ENCODE measurements at regions not wholly inside any gene's neighbourhood (a gene's known extent, or its start where the extent isn't known, plus 50 kb on each side); places are given as distances from the start of the nearest gene placed in this dataset.

- no peak for DNase-seq (ENCODE audit: low read depth, low spot score)
Measured at GRCh38 chr4:144302704-144303536, 162.4 kb upstream of the GYPA start.

GRCh38 chr4:144304025-144304424, 163.5 kb upstream of the GYPA start:
- DNase-seq (ENCODE audit: low read depth, low spot score) = no peak

DNA sequence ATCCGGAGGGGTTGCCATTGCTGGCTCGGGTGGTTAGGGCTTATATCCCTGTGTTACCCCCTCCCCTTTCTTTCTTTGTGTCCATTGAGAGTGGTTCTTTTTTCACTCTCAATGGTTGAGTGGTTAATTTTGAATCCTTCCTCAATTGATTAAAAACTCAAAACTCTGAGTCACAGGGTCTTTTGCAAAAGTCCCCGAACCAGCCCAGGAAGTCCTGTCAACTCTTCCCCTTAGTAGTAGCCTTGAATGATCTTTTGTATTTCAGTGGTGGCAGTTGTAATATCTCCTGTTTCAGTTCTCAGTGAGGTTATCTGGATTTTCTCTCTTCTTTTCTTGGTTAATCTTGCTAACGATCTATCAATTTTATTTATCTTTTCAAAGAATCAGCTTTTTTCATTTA, 170.0 kb upstream of the GYPA start:
- DNase-seq (ENCODE audit: low read depth, low spot score) = no peak

GRCh38 chr4:144313370-144313769, 172.9 kb upstream of the GYPA start:
- no peak for DNase-seq (ENCODE audit: low read depth, low spot score)

GRCh38 chr4:144316869-144317268, 176.4 kb upstream of the GYPA start:
- no peak for DNase-seq (ENCODE audit: low read depth, low spot score)

- DNase-seq (ENCODE audit: low read depth, low spot score) = no peak
Measured at GRCh38 chr4:144318797-144319196, 178.3 kb upstream of the GYPA start.

GRCh38 chr4:144336633-144337032, 196.1 kb upstream of the GYPA start:
- DNase-seq (ENCODE audit: low read depth, low spot score) = no peak

DNA sequence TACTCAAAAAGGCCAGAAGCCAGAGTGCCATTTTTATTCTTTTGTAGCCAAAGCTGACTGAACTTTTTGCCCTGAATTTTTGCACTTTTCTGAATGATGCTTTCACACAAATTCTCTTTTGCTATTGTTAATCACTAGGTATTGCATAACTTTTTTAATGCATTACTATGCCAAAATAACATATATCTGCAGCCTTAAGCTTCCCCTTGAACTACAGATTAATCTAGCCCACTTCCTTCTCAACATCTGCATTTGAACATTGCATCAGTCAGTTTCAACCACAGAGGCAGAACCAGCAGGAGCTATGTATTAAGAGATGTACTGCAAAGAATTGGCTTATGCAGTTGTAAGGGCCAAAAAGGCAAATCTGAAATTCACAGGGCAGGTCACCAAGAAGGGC, 197.6 kb upstream of the GYPA start:
- no peak for DNase-seq (ENCODE audit: low read depth, low spot score)

DNA sequence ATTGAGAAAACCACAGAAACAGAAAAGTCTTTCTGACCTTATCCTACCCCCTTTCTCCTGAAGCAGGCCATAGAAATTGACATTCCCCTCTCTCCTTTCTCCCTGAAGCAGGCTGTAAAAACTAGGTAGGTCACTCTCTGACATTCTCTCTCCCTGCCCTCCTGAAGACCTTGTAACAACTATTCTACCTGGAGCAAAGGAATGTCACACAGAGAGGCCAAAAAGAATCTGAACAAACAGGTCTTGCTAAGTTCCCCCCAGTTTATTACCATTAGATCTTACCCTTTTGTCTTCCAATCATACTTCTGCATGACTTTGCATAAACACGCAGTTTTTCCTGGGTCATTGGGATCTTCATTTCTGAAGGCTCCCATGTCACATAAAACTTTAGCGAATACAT, 198.3 kb upstream of the GYPA start:
- DNase-seq (ENCODE audit: low read depth, low spot score) = peak; percentile 3

DNA sequence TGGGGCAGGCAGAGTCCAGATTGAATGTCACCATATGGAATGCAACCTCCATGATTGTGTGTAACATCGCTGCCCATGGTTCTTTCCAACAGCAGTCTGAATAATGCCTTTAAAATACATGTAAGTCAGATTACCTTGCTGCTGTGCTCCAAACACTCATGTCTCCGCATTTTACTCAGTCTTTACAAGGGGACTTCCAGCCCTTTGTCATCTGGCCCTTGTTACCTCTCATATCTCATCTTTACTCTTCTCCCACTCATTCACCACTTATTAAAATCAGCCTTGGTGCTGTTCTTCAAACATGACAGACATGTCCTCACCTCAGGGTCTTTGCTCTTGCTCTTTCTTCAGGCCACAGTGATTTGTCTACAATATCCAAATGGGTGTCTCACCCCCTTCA, 200.4 kb upstream of the GYPA start:
- DNase-seq (ENCODE audit: low read depth, low spot score) = no peak

DNA sequence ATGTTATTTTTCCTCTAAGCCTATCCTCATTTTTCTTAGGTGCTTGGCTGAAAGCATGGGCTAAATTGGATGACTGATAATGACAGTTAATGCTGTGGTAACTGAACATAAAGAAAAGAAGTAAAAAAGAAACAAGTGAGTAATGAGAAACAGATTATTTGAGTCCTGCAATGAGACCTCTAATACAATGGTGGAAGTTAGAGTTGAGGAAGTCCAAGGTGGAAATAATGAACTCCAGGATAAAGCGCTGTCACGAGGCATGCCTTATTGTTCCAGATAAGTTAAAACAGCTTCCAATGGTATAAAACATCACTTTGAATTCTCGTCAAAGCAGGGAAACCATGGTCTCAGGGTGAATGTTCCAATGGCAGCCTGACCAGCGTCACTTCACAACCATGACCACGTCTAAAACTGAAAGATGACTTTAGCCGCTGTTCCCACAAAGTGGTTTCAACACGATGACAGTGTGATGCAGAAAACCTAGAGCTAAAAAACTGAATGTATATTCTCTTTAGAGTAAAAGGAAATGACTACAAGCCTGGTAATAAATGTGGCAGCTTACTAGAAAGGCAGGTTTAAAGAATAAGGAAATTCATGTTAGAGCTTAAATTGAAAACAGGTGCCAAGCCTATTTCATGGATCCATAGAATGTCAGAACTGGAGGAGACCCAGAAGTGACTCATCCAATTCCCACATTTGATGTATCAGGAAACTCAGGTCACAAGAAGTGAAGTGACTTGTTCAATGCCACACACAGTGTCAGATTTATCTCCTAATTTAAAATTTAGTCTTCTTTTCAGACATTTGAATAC, 202.6 kb upstream of the GYPA start:
- no peak for DNase-seq (ENCODE audit: low read depth, low spot score)

DNA sequence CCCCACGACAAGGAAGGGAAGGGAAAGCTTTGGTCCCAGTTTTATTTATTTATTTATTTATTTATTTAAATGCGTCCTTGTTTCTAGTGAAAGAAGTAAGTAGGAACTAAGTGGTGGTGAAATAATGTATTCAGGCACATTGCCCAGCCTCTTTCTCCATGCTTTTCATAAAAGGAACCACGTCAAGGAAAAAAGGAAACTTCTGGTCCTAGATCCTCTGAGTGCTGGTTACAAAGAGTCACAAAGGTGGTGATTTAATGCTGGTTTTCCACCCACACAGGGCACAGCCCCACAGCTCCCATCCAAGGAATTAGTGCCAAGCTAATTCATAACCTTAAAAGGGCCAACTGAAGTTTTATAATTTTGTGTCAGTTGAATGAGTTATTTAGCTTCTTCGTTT, 206.6 kb upstream of the GYPA start:
- no peak for DNase-seq (ENCODE audit: low read depth, low spot score)

- DNase-seq (ENCODE audit: low read depth, low spot score) = no peak
Measured at GRCh38 chr4:144350706-144351105, 210.2 kb upstream of the GYPA start.

- DNase-seq (ENCODE audit: low read depth, low spot score) = no peak
Measured at GRCh38 chr4:144351306-144351705, 210.8 kb upstream of the GYPA start.

GRCh38 chr4:144353292-144353691, 212.8 kb upstream of the GYPA start:
- no peak for DNase-seq (ENCODE audit: low read depth, low spot score)

DNA sequence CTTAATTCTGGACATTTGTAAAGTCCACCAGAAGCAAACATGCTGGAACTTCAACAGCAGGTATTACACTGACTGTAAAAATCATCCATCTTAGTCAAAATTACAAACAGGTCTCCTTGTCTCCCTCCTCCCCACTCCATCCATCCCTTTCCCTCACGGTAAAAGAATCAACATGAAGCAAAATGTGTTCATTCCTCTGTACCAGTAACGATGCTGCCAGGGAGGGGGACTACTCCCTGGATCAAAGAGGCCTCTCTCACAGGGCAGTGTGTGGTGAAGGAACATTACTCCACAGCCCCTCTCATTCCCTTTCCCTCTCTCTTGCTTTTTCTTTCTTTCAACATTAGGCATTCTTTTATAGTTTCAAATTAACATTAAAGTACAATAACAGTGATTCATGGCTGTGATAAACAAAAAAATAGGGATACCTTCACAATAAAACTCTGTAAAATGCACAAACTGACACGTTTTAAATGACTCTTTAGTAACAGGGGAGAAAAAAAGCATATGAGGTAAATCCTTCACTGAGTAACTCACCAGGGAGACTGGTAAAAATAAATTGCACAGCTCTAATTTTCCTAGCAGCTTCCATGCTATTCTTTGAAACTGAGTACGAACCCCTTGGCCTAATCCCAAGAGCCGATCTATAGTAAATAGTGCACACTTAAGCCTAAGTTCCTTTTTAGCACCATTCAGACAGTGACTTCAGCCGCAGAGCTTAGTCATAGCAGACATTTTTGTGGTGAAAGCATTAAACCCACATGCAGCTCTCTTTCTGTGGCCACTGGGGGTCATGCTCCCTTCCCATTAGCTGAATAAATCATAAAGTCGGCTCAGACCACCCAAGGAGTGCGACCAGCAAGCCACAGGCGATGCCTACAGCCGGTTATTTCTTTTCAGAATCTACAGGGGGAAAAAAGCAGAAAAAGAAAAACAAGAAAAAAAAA, 215.6 kb upstream of the GYPA start:
- no peak for DNase-seq (ENCODE audit: low read depth, low spot score)

DNA sequence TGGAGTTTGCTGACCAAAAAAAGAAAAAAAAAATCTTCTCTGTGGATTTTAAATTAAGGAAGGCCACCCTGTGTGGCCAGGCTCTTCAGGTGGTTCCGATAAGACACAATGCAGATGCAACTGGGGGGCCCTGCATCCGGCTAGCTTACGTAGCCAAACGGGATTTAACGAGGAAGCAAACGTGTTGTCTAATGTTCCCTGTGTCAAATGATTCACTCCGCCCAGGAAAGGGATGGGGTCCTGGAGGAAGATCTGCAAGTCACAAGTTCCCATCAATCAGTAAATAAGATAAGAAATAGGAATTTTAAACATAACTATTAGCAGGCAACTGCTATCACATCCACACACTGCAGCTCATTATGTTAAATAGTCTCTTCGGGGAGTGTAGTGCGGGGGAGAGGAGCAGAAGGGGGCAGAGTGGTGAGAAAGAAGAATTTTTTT, 216.4 kb upstream of the GYPA start:
- DNase-seq (ENCODE audit: low read depth, low spot score) = no peak

- DNase-seq (ENCODE audit: low read depth, low spot score) = no peak
Measured at GRCh38 chr4:144357975-144358374, 217.5 kb upstream of the GYPA start.

- DNase-seq (ENCODE audit: low read depth, low spot score) = no peak
Measured at GRCh38 chr4:144360146-144360793, 219.8 kb upstream of the GYPA start.

- no peak for DNase-seq (ENCODE audit: low read depth, low spot score)
Measured at GRCh38 chr4:144362366-144362765, 221.8 kb upstream of the GYPA start.

GRCh38 chr4:144363890-144364289, 223.4 kb upstream of the GYPA start:
- DNase-seq (ENCODE audit: low read depth, low spot score) = no peak
